ENCODE measurements at regions not wholly inside any gene's neighbourhood (a gene's known extent, or its start where the extent isn't known, plus 50 kb on each side); places are given as distances from the start of the nearest gene placed in this dataset.

DNA sequence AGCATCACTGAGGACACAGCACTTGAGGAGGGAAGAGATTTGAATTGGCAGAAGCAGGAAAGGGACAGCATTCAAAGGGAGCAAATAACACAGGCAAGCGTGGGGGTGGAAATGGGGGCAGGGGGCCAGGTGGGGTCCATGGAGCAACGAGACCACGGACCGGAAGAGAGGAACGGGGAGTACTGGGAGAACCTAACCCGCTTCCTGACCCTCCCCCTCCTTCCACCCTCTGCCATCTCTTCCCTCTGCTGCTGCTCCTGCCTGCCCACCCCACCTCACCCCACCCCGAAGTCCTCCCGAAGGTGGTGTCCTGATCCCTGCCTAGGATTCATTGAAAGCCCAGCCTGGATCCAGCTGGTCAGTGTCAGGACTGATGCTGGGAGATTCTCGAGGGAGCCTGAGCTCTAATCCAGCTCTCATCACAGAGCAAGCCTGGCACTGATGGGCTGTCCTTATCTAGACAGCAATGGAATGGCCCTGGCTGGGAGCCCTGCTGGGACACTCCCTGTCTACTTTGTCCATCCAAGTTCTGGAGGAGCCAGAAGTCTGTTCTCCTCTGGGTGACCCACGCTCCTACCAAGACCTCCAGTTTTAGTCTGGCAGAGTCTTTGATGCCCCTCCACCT is 105.0 kb downstream of the TRIM29 start:
- no peak for DNase-seq (ENCODE audit: low read depth)

- DNase-seq (ENCODE audit: low read depth), result no peak
These were observed 106.0 kb downstream of the TRIM29 start for GRCh38 chr11:120031612-120032600.

DNA sequence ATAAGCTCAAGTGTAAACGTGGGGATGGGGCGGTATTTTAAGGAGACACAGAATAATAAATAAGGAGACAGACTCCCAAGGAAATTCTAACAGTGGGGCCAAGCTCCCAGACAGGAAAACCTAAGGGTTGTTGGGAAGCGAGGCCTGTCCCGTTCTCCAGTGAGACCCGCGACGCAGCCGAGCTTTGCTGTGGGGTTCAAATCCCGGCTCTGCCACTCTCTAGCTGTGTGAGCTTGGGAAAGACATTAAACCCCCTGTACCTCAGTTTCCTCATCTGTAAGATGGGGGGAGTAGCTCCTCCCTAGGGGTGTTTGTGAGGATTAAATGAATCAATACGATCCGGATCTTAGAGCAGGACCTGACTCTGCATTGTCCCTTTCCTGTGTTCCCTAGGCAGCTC is 106.8 kb downstream of the TRIM29 start:
- DNase-seq (ENCODE audit: low read depth), result no peak

DNA sequence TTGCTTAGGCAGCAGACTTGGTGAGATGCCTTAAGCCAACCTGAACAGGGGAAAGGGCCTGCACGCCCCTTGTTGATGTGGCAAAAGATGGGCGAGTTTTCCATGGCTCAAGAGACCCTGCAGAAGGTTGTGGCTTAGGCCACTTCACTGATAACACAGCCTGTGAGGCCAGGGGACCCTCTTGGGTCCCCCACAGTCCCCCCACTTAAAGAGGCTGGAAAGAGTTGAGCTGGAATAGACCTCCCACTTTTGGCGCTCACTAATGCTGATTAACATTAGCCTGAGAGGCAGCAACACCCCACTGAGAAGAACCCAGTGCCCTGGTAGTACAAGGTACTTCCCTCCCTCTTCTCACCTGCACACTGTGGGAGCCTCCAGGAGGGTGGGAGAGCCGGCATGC is 107.5 kb downstream of the TRIM29 start:
- no peak for DNase-seq (ENCODE audit: low read depth)

DNA sequence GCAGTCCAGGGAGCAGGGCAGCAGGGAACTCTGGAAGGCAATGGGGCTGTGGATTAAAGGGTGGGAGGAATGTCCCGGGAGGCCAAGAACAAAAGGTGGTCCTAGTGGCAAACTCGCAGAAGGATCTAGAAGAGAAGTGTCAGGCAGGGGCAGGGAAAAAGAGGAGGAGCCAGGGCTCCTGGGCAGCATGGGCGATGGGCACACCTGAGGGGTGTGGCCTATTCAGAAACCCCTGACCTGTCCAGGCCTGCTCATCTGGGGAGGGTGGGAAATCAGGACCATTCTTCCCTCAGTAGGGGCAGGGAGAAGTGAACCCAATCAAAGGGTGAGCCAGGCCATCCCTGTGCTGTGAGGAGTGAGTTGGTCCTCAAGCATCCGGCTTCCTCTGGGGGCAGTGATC is 108.6 kb downstream of the TRIM29 start:
- DNase-seq (ENCODE audit: low read depth), result no peak

DNA sequence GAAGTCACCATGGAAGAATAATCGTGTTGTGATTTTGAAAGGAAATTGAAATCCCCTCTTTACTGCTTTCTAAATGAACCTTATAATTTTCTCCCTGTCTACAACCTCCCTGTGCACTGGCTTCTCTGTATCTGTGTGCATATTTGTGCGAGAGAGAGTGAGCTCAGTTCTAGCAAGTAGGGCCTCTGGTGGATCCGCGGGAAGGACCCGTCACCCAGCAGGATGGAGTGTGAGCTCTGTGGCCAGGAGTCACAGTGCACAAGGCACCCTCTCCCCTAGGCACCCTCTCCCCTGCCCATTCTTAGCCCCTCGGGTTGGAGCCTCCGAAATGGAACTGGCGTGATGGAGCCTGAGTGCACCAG is 109.0 kb downstream of the TRIM29 start:
- no peak for DNase-seq (ENCODE audit: low read depth)

- no peak for DNase-seq (ENCODE audit: low read depth)
These were observed 109.6 kb downstream of the TRIM29 start for GRCh38 chr11:120028181-120028896.

GRCh38 chr11:120027546-120028180 is 110.2 kb downstream of the TRIM29 start:
- DNase-seq (ENCODE audit: low read depth), result no peak

DNA sequence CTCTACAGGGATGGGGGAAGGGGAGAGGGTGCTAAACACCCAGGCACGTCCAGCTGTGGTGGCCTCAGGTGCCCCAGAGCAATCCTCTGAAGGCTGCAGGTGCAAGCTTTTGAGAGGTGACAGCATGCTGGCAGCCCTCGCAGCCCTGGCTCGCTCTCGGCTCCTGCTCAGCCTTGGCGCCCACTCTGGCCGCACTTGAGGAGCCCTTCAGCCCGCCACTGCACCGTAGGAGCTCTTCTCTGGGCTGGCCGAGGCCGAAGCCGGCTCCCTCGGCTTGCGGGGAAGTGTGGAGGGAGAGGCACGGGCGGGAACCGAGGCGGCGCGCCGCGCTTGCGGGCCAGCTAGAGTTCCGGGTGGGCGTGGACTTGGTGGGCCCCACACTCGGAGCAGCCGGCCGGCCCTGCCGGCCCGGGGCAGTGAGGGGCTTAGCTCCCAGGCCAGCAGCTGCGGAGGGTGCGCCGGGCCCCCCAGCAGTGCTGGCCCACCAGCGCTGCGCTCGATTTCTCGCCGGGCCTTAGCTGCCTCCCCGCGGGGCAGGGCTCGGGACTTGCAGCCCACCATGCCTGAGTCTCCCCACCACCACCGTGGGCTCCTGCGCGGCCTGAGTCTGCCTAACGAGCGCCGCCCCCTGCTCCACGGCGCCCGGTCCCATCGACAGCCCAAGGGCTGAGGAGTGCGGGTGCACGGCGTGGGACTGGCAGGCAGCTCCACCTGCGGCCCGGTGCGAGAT is 112.1 kb downstream of the TRIM29 start:
- no peak for DNase-seq (ENCODE audit: low read depth)

DNA sequence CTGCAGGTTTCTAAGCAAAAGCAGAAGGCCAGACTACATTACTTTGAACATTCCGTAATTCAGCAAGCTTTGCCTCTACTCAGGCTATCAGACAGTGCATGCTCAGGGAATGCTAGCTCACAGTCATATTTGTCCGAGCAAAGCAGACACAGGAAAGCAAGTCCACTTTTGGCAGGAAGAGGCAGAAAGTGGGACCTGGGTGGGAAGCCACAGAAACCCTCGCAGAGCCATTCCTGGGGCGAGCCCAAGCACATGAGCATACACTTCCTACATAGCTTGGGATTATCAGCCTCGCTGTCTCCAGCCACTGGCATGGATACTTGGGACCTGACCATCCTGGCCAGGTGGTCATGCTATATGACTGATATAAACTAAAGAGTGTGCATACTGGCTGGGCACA is 113.3 kb downstream of the TRIM29 start:
- no peak for DNase-seq (ENCODE audit: low read depth)

GRCh38 chr11:120024046-120024445 is 113.9 kb downstream of the TRIM29 start:
- no peak for DNase-seq (ENCODE audit: low read depth)

- DNase-seq (ENCODE audit: low read depth), result no peak
These were observed 114.4 kb downstream of the TRIM29 start for GRCh38 chr11:120023551-120023950.

DNA sequence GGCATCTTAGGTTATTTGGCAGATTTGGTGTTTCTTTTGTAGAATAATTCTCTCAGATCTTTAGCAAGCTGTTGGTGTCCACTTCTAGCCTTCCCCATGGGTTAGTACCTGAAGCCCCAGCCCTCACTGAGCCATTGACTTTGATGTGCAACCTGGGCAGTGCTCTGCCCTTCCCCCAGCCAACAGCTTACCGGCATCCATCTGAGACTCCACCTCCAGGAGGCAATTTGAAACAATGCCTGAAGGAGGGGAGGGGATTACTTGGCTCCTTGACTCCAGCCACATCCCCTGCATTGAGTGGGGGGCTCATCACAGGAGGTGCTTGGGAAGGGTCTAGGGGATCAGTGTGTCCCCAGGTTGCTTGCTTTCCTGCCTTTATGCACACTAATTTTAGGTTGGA is 114.8 kb downstream of the TRIM29 start:
- DNase-seq (ENCODE audit: low read depth), result no peak

DNA sequence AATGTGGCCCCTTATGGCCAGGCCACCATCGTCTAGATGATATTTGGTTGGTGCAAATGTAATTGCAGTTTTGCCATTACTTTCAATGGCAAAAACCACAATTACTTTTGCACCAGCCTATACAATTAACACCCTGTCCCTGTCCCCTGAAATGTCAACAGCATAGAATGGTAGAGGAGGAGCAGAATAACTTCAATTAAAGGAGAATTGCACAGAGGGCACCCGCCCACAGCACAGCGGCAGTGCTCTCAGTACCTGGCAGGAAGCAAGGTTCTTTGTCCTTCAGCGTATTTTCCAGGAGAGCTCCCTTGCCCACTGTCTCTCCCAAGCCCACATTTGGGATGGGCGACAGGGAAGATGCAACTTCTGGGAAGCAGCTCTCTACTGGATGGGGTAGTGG is 115.3 kb downstream of the TRIM29 start:
- DNase-seq (ENCODE audit: low read depth), result no peak

DNA sequence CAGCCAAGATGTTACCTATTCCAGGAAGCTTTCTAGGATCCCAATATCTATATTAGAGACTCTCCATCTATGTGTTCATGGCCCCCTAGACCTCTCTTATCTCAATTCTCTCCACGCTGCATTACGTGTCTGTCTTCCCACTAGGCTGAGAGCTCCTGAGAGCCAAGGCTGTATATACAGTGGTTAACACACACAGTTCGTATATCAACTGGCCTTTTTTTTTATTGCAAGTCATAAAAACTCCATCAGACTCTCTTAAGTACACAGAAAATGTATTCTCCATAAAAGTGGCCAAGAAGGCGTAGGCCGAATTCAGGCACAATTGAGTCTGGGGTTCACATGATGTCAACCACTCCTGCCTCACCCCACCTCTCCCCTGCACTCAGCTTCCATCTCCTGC is 115.9 kb downstream of the TRIM29 start:
- DNase-seq (ENCODE audit: low read depth), result no peak

GRCh38 chr11:120021391-120021953 is 116.4 kb downstream of the TRIM29 start:
- no peak for DNase-seq (ENCODE audit: low read depth)

GRCh38 chr11:120020981-120021380 is 116.9 kb downstream of the TRIM29 start:
- DNase-seq (ENCODE audit: low read depth), result no peak

GRCh38 chr11:120020486-120020885 is 117.4 kb downstream of the TRIM29 start:
- no peak for DNase-seq (ENCODE audit: low read depth)

DNA sequence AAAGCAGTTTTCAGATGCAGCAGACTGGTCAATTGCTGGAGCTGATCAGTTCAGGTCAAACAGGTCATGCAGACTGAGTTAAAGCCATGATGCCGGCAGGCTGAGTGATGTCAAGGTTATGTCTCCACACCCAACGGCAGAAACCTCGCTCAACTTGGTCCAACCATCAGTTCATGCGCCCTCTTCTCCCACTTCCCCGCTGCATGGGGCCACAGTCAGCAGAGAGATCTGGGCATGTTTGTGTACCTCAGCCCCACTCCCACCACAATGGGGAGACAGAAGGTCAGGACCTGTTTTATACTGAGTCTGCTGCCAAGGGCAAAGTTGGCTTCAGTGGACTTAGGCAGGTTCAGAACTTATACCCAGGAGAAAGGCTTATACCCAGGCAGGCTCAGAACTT is 118.7 kb downstream of the TRIM29 start:
- DNase-seq (ENCODE audit: low read depth), result no peak

DNA sequence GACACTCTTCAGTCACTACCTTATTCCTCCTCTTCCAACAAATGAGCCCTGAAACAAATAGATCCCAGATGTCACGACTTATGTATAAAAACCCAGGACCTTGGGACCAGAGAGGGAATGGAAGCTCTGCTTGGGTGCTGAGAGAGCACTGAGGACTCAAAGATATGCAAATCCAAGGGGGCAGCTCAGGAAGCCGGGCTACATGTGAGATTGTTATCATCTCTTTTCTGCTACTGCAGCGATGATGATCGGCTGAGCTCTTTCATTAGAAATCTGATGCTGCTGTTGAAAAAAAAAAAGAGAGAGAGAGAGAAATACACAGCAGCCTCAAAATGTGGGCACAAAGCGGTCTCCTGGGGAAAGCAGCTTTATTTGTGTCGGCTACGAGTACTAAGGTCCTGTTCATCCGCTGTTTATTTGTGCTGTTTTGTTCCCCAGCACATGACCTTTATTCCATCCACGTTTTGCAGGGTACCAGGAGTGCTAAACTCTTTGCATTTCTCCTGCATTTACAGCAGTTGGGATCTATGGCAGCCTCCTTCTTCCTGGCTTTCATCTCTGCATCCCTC is 120.2 kb downstream of the TRIM29 start:
- DNase-seq (ENCODE audit: low read depth), result no peak

Data from GM04503 (cell line).